T1000 (cell line): ENCODE measurements at regions not wholly inside any gene's neighbourhood (a gene's known extent, or its start where the extent isn't known, plus 50 kb on each side); places are given as distances from the start of the nearest gene placed in this dataset.
A peak's percentile ranks its signal among the peaks of the same experiment; 100 is the strongest.
"Not testable (repeated sequence)": the region's sequence is repeated elsewhere in the genome, so short reads cannot be mapped to it uniquely, and the experiment has no call there.

ENCODE experiments used
- DNase-seq: peaks from one replicate; lab custom pipeline; 2025; ENCODE audit warnings: mixed read lengths; lab: John Stamatoyannopoulos, UW

DNA sequence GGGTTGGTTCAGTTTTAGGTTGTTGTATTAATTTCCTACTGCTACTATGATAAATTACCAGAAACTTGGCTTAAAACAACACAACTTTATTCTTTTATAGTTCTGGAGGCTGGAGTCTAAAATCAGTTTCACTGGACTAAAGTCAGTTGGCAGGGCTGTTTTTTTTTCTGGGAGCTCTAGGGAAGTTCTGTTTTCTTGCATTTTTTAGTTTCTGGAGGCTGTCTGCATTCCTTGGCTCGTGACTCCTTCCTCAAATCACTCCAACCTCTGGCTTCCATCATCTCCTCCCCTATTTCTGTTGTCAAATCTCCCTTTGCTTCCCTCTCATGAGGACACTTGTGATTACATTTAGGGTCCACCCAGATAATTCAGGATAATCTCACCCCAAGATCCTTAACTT lies 51.3 kb upstream of the SUB1 start:
- no peak for DNase-seq

DNA sequence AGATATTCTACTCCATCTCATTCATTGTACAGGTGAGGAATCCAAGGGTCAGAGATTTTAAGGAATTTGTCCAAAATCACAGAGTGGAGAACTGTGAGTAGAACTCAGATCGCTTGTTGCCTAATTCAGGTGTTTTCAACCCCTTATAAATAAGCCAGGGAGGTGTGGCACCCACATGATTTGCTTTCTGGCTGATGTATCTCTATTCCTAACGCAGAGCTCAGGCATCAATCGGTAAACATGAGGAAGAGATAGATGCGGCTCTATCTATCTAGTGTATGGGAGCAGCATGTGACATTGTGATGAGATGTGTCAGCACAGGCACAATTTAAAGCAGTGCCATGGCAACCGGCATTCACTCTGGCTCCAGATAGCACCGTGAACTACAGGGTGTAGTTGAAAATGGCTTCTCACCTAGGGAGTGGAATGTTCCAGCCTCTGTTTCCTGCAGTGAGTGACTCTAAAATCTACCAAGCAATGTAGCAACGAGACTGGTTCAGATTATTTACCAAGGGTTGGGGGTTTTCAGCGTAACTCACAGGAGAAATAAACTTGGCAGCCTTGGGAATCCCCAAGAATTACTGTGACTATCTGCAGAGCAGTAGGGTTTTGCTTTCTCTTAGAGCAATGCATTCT lies 53.4 kb upstream of the SUB1 start:
- peak; percentile 60 for DNase-seq

DNA sequence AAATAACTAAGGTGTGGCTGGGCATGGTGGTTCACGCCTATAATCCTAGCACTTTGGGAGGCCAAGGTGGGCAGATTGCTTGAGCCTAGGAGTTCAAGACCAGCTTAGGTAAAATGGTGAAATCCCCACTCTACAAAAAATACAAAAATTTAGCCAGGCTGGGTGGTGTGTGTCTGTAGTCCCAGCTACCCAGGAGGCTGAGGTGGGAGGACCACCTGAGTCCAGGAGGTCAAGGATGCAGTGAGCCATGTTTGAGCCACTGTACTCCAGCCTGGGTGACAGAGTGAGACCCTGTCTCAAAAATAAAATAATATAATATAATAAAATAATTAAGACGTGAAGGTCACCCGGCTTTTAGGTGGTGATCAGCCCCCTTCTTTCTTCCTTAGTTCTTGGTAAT lies 58.0 kb upstream of the SUB1 start:
- DNase-seq, result not testable (repeated sequence)

DNA sequence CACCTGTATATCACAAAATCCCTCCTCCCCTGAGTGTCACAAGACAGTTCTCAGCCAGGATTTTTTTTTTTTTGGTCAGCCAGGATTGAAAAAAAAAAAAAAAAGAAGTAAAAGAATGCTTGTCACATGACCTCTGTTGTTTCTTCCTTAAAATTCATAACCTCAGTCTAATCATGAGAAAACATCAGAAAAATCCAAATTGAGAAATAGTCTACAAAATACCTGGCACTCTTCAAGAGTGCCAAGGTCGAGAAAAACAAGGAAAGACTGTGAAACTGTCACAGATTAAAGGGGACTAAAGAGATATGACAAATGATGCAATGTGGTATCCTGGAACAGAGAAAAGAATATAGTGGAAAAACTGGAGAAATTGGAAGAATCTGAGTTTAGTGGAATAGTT lies 58.5 kb upstream of the SUB1 start:
- no peak for DNase-seq

DNA sequence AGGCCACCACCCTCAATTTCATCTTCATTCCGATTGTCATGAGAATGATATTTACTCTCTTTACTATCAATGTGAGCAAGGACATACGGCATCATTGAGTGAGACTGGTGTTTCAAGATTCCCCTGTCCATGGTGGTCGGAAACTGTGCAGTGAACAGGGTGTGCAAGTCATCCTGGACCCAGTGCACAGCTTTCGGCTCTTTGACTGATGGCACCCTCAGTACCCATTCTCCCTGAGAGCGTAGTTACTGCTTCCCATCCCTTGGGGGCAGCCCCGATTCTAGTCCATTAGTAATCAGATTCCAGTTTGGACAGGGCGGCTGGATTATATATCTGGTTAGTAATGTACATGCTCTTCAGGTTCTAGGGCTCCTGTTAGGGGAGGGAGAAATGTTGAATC lies 61.7 kb upstream of the SUB1 start:
- DNase-seq, result no peak

DNA sequence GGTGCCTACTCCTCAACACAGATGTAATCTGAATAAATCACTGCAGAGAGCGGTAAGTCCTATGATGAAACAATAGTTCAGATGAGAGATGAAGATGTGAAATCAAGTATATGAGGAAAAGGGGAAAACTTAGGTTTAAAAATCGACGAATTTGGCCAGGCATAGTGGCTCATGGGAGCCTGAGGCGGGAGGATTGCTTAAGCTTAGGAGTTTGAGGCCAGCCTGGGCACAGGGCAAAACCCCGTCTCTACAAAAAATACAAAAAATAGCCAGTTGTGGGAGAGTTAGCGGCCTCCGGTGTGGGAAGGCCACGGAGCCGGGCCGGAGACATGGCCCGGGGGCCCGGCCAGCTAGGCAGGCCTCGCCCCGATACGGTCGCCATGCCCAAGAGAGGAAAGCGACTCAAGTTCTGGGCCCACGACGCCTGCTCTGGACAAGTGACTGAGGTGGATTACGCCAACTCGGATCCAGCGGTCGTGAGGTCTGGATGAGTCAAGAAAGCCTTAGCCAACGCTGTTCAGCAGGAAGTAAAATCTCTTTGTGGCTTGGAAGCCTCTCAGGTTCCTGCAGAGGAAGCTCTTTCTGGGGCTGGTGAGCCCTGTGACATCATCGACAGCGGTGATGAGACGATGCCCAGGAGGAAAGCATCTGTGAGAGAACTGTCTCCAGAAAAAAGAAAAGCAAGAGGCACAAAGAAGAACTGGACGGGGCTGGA lies 62.8 kb upstream of the SUB1 start:
- peak; percentile 75 for DNase-seq

DNA sequence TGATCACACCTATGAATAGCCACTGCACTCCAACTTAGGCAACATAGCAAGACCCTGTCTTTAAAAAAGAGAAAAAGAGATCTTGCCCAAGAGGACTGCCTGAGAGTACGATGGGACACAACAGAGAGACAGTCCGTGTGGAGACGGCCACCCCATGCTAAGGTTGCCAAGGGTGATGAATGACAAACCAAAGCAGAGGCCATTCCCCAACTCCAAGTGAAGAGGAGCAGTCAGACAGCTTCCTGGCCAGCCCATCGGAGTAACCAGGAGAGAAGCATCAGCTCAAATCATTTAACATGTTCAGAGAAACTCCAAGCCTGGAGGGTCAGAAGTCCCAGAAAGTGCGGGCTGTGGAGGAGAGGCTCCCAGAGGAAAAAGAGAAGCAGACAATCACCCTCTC lies 63.9 kb upstream of the SUB1 start:
- no peak for DNase-seq

DNA sequence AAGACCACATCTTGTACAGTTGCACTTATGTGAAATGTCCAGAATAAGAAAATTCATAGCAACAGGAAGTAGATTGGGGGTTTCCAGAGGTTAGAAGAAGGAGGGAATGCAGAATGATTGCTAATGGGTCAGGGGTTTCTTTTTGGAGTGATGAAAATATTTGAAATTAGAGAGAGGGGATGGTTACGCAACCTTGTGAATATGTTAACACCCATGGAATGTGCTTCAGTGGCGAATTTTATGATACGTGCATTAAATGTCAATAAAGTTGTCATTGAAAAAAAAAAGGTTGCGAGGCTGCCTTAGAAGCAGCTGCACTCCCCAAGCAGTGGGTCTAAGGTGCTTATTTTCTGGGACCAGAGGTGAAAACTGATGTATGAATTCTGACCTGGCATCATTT lies 64.4 kb upstream of the SUB1 start:
- no peak for DNase-seq

DNA sequence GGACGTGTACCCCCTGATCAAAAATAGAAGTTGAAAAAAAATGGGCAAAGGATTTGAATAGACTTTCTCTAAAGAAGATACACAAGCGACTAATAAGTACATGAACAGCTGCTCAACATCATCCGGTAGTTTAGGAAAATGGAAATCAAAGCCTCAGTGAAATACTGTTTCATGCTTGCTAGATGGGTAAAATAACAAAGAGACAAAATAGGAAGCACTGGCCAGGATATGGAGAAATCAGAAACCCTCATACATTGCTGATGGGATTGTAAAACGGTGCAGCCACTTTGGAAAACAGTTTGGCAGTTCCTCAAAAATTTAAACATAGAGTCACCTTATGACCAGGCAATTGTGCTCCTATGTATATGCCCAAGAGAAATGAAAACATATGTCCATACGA lies 65.0 kb upstream of the SUB1 start:
- no peak for DNase-seq

DNA sequence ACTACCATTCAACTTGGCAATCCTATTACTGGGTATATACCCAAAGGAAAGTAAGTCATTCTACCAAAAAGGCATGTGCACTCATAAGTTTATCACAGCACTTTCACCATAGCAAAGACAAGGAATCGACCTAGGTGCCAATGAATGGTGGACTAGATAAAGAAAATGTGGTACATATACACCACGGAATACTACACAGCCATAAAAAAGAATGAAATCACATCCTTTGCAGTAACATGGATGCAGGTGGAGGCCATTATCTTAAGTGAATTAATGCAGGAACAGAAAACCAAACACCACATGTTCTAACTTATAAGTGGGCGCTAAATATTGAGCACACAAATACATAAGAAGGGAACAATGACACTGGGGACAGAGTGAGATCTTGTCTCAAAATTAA lies 65.8 kb upstream of the SUB1 start:
- DNase-seq, result no peak

DNA sequence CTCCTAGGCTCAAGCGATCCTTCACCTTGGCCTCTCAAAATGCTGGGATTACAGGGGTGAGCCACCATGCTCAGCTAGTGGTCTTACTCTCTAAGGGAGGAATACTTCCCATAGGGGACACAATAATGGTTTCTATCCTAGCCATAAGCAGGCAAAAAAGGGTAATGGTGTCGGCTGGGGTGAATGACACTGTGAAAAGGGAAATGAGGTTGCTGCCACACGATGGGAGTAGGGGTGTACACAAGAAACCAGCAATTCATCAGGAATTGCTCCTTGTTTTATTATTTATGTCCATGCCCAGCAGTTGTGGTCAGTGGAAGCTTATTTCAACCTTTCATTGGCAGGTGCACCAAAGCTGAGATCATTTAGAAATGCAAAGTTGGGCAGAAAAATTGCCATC lies 70.3 kb upstream of the ZFR start:
- no peak for DNase-seq

DNA sequence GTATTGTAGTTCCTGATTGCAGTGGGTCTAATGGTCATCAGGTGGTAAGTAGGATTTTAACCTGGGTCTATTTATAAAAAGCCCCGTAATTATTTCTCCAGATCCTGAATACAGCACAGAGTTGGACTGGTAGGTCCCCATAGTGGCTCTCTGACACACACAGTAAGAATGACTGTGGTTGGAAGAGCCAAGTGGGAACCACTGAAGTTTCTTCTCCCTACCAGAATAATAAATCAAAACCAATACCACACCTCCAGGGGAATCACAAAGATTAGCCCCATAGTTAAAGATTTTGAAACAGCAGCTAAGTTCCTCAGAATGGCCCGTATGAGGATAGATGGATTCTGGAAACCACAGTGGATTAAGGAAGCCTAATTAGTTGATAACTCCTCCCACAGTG lies 68.4 kb upstream of the ZFR start:
- no peak for DNase-seq

DNA sequence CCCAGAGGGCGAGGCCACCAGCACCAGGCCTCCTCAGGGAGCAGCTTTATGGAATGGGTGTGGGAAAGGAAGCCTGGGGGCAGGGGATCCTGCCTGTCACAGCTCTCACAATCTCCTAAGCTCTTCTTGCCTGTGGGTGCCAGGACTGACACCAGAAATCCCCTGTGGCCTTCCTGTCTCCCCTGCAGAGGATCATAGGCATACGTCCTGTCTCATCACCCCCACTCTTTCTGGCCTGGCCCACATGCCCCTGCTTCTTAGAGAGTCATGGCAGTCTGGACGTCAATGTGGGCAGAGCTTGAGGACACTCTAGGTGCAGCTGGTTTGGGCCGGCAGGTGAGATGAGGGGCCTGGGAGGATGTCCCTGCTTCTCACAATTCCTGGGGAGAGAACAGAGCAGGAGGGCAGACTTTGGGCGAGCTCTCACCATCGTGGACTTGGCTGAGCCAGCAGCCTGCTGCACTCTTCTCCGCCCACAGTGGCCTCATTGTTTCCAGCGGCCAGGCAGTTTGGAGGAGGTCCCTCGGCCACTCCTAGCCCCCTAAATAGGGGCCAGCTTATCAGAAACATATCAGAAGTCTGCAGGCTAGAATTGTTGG lies 67.3 kb upstream of the ZFR start:
- no peak for DNase-seq

DNA sequence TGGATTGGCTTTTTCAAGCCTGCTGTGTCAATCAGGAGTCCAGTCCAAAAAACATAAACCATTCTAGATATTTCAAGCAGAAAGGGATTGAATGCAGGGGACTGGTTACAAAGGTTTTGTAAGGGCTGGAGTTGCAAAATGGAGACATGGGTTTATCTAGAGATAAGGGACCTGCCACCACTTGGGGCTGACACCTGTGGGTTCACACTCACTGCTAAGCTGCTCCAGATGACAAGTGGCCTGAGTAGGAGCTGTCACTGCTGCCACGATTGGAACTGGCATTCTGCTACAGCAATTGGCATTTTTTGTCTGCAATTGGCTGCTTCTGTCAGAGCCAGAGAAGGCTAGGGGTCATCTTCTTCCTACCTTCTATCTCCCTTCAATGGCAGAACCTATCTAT lies 66.3 kb upstream of the ZFR start:
- no peak for DNase-seq

DNA sequence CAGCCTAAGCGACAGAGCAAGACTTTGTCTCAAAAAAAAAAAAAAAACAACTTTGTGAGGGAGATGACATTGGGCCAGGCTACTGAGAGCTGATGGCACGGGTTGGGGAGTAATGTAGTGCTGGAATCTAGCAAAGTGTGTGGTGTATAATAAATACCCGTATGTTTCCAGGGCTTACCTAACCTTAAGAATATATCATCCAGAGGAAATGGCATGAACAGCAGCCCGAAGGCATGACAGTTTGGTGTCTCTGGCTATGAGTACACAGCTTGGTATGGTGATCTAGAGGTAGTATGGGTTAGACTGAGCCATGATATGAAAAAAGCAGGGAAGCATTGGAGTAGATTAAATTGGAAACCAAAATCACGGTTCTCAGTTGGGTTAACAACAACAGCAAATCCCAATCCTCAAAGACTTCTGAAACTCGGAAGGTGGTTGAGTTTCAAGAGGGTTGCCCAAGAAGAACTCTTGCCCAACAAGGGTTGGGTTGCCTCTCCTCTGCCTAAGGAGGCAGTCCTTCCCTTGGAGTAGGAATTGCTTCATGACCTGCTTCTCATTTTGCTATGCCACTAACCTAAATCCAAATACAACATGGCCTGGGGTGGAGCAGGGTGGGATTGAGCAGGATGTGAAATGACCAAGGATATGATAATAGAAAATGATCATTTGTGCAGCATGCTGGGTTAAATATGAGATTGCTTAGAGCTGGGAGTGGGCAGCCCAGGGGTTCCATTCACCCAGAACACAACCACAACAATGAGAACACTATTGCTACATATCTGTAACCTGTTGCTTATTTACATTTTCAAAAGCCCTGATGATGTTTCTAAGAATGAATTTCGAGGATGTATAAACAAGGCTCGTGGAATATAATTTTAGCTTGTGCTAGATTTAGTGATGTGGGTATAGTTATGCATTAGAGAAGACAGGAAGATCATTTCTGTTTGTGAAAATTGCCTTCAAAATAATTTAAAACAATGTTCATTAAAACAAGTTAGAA lies 64.6 kb upstream of the ZFR start:
- DNase-seq, result no peak

DNA sequence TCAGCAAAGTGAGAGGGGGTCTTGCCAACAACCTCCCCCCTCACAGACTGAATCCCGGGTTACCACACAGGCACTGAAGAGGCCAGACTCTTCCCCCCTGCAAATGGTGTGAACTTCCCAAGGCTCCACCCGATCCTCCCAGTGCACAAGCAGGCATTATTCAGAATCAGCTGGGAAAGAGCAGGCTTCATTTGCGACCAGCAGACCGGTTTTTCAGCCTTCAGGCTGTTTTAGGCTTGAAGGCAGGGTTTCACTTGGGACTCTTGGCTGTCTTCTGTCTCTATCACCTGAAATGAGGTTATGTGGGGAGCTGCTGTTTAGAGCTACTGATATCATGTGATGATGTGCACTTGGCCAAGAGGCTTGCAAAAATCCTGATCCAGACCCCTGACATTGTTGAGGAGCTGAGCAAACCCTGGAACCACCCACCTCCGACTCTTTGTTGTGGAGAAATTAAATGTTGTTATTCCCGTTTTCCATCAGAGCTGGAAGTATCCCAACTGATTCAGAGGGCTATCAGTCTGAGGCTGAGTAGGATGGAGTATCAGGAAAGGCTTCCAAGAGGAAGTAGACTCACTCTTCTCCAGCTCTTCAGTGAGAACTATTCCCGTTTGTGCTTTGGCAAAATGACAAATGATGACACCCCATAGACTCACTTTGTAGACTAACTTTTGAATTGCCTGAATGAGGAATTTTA lies 63.3 kb upstream of the ZFR start:
- DNase-seq, result peak; percentile 57

DNA sequence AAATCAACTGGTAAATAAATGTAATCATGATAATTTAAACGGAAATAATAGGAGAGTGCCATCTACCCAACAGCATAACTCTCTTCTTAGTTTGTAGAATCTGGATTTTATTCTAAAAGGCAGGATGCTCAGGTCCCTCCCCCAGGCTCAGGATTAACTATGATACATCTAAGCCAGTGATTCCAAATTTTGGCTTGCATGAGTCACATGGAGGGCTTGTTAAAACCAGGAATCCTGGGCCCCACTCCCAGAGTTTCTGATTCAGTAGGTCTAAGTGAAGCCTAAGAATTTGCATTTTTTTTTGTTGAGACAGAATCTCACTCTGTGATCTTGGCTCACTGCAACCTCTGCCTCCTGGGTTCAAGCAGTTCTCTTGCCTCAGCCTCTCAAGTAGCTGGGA lies 62.3 kb upstream of the ZFR start:
- DNase-seq, result peak; percentile 32

DNA sequence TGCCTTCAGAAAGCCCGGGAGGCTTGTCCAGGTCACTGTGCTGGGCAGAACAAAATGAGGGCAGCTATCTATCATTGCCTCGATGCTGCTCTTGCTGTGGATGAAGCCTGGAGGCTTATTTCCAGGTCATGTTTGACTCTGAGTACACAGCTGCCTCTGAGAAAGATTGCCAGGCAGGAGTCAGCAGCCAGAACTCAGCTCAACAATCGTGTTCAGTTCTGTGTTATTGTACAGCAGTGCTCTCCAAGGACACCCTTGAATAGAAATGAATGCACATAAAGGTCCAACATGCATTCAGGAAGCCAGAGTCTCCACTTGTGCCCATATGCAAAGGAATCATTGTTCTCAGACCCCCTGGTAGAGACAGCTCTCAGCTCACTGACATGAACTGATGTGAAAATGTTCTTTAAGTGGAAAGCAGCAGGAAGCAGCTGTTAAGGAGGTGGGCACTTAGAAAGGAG lies 61.7 kb upstream of the ZFR start:
- no peak for DNase-seq

DNA sequence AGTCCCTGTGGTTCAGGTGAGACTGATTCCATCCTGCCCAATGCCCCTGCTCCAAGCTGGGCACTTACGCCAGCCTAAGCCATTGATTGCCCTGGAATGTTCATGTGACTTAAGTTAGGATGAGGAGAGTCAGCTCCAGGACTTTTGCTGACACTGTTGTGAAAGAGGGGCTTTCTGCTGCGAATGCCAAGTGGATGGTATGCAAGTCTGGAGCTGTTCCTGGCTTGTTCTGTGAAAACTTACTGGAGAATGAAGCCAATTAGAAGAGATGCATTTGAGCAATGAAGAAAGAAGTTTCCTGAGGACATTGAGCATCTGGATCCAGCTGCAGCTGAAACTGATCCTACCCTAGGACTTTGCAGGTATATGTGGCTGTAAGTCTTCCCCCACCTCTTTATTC lies 61.2 kb upstream of the ZFR start:
- DNase-seq, result no peak

DNA sequence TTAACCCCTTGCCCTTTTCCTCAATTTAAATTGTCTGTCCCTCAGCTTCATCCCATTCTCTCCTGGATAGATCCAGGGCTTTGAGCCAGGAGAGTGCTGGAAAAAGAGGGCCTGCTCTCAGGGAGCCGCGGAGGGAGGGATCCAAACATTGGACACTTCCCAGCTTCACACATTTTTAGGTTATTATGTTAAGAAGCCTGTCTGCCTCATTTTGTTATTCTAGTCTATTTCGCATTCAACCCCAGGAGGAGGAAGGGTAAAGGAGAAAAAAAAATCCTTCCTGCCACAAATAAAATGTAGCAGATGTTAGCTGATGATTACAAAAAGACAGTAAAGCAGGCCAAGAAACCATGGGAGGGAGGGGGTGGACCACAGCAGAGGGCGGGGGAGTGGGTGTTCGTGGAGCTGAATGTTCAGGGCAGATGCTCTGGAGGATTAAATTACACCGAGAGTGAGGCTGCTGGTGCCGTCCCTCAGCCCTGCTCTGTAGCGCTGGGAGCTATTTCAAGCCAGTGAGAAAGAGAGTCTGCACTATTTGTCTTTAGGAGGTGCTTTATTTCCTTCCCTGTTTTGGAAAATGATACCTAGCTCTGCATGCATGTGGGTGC lies 60.6 kb upstream of the ZFR start:
- DNase-seq, result peak; percentile 54

DNA sequence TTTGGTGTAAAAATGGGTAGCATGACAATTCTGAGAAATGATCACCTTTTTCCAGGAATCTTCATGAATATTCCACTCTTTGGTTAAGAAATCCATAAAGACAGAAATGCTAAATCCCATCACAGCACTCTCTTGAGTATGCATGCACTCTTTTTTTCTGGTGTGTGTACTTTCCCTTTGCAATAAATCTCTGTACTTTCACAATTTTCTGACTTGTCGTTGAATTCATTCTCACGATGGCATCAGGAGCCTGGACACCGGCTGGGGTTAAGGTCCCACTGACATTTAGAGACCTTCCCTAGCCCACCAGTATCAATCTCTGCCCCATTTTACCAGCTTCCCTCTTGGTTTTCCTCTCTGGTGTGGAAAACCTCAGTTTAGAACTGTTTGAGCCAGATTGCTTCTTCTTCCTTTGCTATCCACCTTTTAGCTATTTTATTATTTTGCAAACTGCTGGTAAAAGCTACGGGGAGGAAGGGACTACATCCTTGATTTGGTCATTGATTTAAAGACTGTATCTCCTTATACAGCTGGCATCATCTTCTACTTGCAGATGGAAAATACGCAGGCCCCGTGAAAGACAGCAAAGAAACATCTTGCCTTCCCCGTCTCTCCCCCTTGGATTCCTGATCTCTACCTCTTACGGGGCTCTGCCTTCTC lies 59.9 kb upstream of the ZFR start:
- DNase-seq, result no peak
